Caco-2 (cell line): ENCODE measurements at regions not wholly inside any gene's neighbourhood (a gene's known extent, or its start where the extent isn't known, plus 50 kb on each side); places are given as distances from the start of the nearest gene placed in this dataset.

Experiments
- BruUV-seq: library from RNA; stranded (reverse); fragments of 400-500 nt; replicated peaks from 2 replicates; lab custom pipeline; 2021; lab: Mats Ljungman, UMichigan
- CTCF ChIA-PET: fragments of 300-600 bp; sonication (Branson Sonifier 250); formaldehyde crosslinking; loops from one replicate; lab custom pipeline; 2022; ENCODE audit warnings: antibody characterized with exemption; lab: Charles Lee
- POLR2A ChIA-PET: fragments of 300-600 bp; sonication (Branson Sonifier 250); formaldehyde crosslinking; loops from one replicate; lab custom pipeline; 2022; ENCODE audit warnings: antibody characterized with exemption; lab: Charles Lee
- DNase-seq, 2 experiments: peaks; one replicate each; pipeline versions ENCODE4 v3.0.0 to v3.0.0-alpha.2; 2020 to 2022
- H3K27me3 ChIP-seq: replicated peaks from 2 replicates; pipeline ENCODE4 v1.6.0; 2011; ENCODE audit warnings: low read length; ENCODE audit not compliant: control insufficient read depth, insufficient read depth
- H3K36me3 ChIP-seq: 2 replicates; pipeline ENCODE4 v1.5.1; 2011; ENCODE audit warnings: low read length; ENCODE audit not compliant: control insufficient read depth, insufficient read depth
- H3K4me1 ChIP-seq: fragments of 250-450 bp; sonication (Bioruptor Pico); 2 replicates; pipeline ENCODE4 v1.5.1; 2020; ENCODE audit warnings: mild to moderate bottlenecking
- H3K4me3 ChIP-seq: 2 replicates; pipeline ENCODE4 v1.5.1; 2011; ENCODE audit warnings: low read depth, mild to moderate bottlenecking, control low read depth, low read length
- H3K9me3 ChIP-seq: fragments of 250-450 bp; sonication (Bioruptor Pico); 2 replicates; pipeline ENCODE4 v1.5.1; 2020; ENCODE audit warnings: mild to moderate bottlenecking, moderate library complexity
- H3K27ac Mint-ChIP-seq: one replicate; pipeline ENCODE4 v1.8.0; 2022; ENCODE audit warnings: mixed read lengths; ENCODE audit not compliant: unreplicated experiment
- H3K27me3 Mint-ChIP-seq: one replicate; pipeline ENCODE4 v1.8.0; 2022; ENCODE audit warnings: mixed read lengths; ENCODE audit not compliant: insufficient read depth, unreplicated experiment
- H3K36me3 Mint-ChIP-seq: one replicate; pipeline ENCODE4 v1.8.0; 2022; ENCODE audit warnings: mild to moderate bottlenecking, mixed read lengths; ENCODE audit not compliant: insufficient read depth, unreplicated experiment
- H3K4me1 Mint-ChIP-seq: one replicate; pipeline ENCODE4 v1.8.0; 2022; ENCODE audit warnings: low read depth, mixed read lengths; ENCODE audit not compliant: unreplicated experiment
- H3K4me3 Mint-ChIP-seq: one replicate; pipeline ENCODE4 v1.8.0; 2022; ENCODE audit warnings: mild to moderate bottlenecking, moderate library complexity, mixed read lengths; ENCODE audit not compliant: unreplicated experiment
- H3K9me3 Mint-ChIP-seq: one replicate; pipeline ENCODE4 v1.8.0; 2022; ENCODE audit warnings: mixed read lengths; ENCODE audit not compliant: unreplicated experiment
- intact Hi-C: fragments of 100-400 bp; cut with micrococcal nuclease; formaldehyde crosslinking; loops from one replicate; pipeline ENCODE4 v1.10.0; 2022; ENCODE audit not compliant: unreplicated experiment
- TF ChIP-seq, protein P1 (sequence below), 2 experiments: fragments of 200-600 bp in 1 of 2; IDR thresholded peaks; 1 replicate in 1 of 2; 2 replicates in 1 of 2; pipeline versions ENCODE4 v1.5.1 to v1.8.0; 2011 to 2022; ENCODE audit warnings: antibody characterized with exemption in 1 of 2, control low read depth in 1 of 2, inconsistent platforms in 1 of 2, low read depth in 1 of 2, low read length in 1 of 2, mild to moderate bottlenecking in 1 of 2, moderate library complexity in 1 of 2; ENCODE audit not compliant: insufficient read depth in 1 of 2, severe bottlenecking in 1 of 2, unreplicated experiment in 1 of 2

DNA sequence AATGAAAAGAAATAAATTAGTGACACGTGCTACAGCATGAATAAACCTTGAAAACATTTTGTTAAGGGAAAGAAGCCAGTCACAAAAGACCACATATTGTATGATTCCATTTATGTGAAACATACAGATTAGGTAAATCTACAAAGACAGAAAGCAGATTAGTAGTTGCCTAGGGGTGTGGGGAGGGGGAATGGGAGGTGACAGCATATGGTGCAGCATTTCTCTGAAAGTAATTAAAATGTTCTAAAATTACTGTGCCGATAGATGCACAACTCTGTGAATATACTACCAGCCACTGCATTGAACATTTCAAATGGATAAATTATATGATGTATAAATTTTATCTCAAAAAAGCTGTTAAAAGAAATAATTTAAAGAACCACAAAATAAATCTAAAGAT, 161.0 kb downstream of the TRIB2 start:
- Histone ChIP-seq H3K9me3 (no peaks in the 10 kb centered on the region), H3K27me3 (no peaks in the 10 kb centered on the region), H3K4me3 (no peak overlapping the region), H3K4me1 (no peaks in the 10 kb centered on the region), H3K36me3 (no peaks in the 10 kb centered on the region)
- no peaks in the 10 kb centered on the region for H3K9me3 Mint-ChIP-seq
- DNase-seq: no peak
- ChIA-PET POLR2A (no interaction called here), CTCF (no interaction called here)
- H3K4me1 Mint-ChIP-seq: no peaks in the 10 kb centered on the region
- TF ChIP-seq, protein P1, sequence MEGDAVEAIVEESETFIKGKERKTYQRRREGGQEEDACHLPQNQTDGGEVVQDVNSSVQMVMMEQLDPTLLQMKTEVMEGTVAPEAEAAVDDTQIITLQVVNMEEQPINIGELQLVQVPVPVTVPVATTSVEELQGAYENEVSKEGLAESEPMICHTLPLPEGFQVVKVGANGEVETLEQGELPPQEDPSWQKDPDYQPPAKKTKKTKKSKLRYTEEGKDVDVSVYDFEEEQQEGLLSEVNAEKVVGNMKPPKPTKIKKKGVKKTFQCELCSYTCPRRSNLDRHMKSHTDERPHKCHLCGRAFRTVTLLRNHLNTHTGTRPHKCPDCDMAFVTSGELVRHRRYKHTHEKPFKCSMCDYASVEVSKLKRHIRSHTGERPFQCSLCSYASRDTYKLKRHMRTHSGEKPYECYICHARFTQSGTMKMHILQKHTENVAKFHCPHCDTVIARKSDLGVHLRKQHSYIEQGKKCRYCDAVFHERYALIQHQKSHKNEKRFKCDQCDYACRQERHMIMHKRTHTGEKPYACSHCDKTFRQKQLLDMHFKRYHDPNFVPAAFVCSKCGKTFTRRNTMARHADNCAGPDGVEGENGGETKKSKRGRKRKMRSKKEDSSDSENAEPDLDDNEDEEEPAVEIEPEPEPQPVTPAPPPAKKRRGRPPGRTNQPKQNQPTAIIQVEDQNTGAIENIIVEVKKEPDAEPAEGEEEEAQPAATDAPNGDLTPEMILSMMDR (IDR thresholded peaks at IDR 0.05; ENCODE audit: insufficient read depth in 1 of 2, low read depth in 1 of 2, low read length in 1 of 2, severe bottlenecking in 1 of 2, unreplicated experiment in 1 of 2): no peak
- no peaks in the 10 kb centered on the region for H3K27me3 Mint-ChIP-seq
- no peaks in the 10 kb centered on the region for H3K36me3 Mint-ChIP-seq
- intact Hi-C loops: no loop called here
- no peak overlapping the region for H3K27ac Mint-ChIP-seq
- no peak overlapping the region for H3K4me3 Mint-ChIP-seq
- BruUV-seq: no TSS peak

DNA sequence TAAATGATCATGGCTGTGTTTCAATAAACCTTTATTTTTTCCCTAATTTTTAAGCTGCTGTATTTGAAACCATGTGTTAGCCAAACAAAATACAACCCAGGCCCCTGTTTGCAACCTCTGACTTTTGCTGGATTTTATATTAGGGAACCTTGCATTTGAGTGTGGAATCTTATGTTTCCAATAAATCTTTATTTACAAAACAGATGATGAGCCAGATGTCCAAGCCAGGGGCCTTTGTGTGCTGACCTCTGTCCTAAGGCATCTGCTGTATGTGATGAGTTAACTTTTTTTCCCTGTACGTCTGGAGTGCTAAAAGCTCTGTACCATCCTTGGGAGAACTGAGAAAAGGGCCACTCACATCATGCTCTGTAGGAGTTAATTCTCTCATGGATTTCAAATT, 162.9 kb downstream of the TRIB2 start:
- intact Hi-C loops: no loop called here
- H3K4me1 Mint-ChIP-seq: no peaks in the 10 kb centered on the region

DNA sequence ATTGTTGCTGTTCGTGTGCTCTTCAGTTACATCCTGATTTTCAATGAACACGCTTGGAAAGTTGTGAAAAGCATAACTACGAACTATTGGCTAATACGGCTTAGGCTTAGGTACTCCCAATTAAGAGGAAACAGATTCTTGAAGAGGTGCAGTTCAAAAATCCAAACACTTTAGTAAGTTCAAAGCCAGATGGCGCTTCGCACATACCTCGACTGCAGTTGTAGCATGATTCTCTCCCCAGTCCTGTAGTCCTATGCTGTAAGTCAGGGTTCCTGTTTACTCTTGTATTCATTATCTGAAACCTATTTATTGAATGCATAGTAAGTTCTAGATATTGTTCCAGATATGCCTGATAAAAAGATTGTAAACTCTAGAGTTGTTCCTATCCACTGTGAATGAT, 165.2 kb downstream of the TRIB2 start:
- Histone ChIP-seq H3K4me3 (no peak overlapping the region), H3K4me1 (no peaks in the 10 kb centered on the region), H3K9me3 (no peaks in the 10 kb centered on the region), H3K27me3 (no peaks in the 10 kb centered on the region), H3K36me3 (no peaks in the 10 kb centered on the region)
- Mint-ChIP-seq H3K27me3 (peaks cover 4% of the 10 kb centered on the region), H3K4me3 (no peak overlapping the region), H3K4me1 (no peaks in the 10 kb centered on the region), H3K9me3 (no peaks in the 10 kb centered on the region), H3K36me3 (no peaks in the 10 kb centered on the region), H3K27ac (no peak overlapping the region)
- BruUV-seq: no TSS peak
- TF ChIP-seq, protein P1 (IDR thresholded peaks at IDR 0.05; ENCODE audit: insufficient read depth in 1 of 2, low read depth in 1 of 2, low read length in 1 of 2, severe bottlenecking in 1 of 2, unreplicated experiment in 1 of 2): no peak
- DNase-seq: no peak
- POLR2A ChIA-PET: no interaction called here
- intact Hi-C loops: loop anchor here (1.0 kb wide), 2 partner anchors 49 to 125 kb away; no protein-coding TSS in a partner anchor
- CTCF ChIA-PET: no interaction called here

More for the DNA sequence above, 162.9 kb downstream of the TRIB2 start:
- CTCF ChIA-PET: no interaction called here
- H3K4me3 ChIP-seq: no peak overlapping the region
- TF ChIP-seq, protein P1 (IDR thresholded peaks at IDR 0.05; ENCODE audit: insufficient read depth in 1 of 2, low read depth in 1 of 2, low read length in 1 of 2, severe bottlenecking in 1 of 2, unreplicated experiment in 1 of 2): no peak
- no TSS peak for BruUV-seq
- Mint-ChIP-seq H3K9me3 (no peaks in the 10 kb centered on the region), H3K27ac (no peak overlapping the region), H3K4me3 (no peak overlapping the region), H3K27me3 (peaks cover 4% of the 10 kb centered on the region), H3K36me3 (no peaks in the 10 kb centered on the region)
- H3K36me3 ChIP-seq: no peaks in the 10 kb centered on the region
- POLR2A ChIA-PET: no interaction called here
- H3K27me3 ChIP-seq: no peaks in the 10 kb centered on the region
- no peaks in the 10 kb centered on the region for H3K9me3 ChIP-seq
- no peak for DNase-seq
- no peaks in the 10 kb centered on the region for H3K4me1 ChIP-seq
